Skeletal muscle satellite cell (primary cell): ENCODE measurements at regions not wholly inside any gene's neighbourhood (a gene's known extent, or its start where the extent isn't known, plus 50 kb on each side); places are given as distances from the start of the nearest gene placed in this dataset.

Source experiments
- H3K27me3 ChIP-seq: 2 replicates; pipeline ENCODE4 v1.7.0; 2013; ENCODE audit warnings: low read length; ENCODE audit not compliant: control insufficient read depth, insufficient read depth
- H3K36me3 ChIP-seq: 2 replicates; pipeline ENCODE4 v1.7.0; 2013; ENCODE audit warnings: mild to moderate bottlenecking, control low read depth, low read length; ENCODE audit not compliant: insufficient read depth
- H3K4me1 ChIP-seq: 2 replicates; pipeline ENCODE4 v1.7.0; 2013; ENCODE audit warnings: low read length; ENCODE audit not compliant: control insufficient read depth, insufficient read depth
- H3K4me2 ChIP-seq: 2 replicates; pipeline ENCODE4 v1.7.0; 2013; ENCODE audit warnings: mild to moderate bottlenecking, low read length
- H3K4me3 ChIP-seq: 2 replicates; pipeline ENCODE4 v1.7.0; 2013; ENCODE audit warnings: low read length
- H3K9ac ChIP-seq: 2 replicates; pipeline ENCODE4 v1.7.0; 2013; ENCODE audit warnings: mild to moderate bottlenecking, low read depth, low read length, moderate library complexity
- H3K9me3 ChIP-seq: replicated peaks from 2 replicates; pipeline ENCODE4 v1.7.0; 2013; ENCODE audit warnings: mild to moderate bottlenecking, control low read depth, low read length

- Histone ChIP-seq H3K27me3 (no peaks in the 10 kb centered on the region), H3K36me3 (no peaks in the 10 kb centered on the region), H3K9ac (no peak overlapping the region), H3K4me2 (no peak overlapping the region), H3K4me1 (no peaks in the 10 kb centered on the region), H3K9me3 (no peaks in the 10 kb centered on the region), H3K4me3 (no peak overlapping the region)
Observed at GRCh38 chr15:98169551-98169950, 209.0 kb downstream of the ARRDC4 start.

GRCh38 chr15:98174286-98174685 is 213.8 kb downstream of the ARRDC4 start:
- no peak overlapping the region for H3K9ac ChIP-seq
- no peak overlapping the region for H3K4me3 ChIP-seq
- H3K27me3 ChIP-seq, result no peaks in the 10 kb centered on the region
- no peaks in the 10 kb centered on the region for H3K4me1 ChIP-seq
- no peaks in the 10 kb centered on the region for H3K9me3 ChIP-seq
- no peak overlapping the region for H3K4me2 ChIP-seq
- no peaks in the 10 kb centered on the region for H3K36me3 ChIP-seq

GRCh38 chr15:98174841-98175240 is 214.3 kb downstream of the ARRDC4 start:
- Histone ChIP-seq H3K4me3 (no peak overlapping the region), H3K9ac (no peak overlapping the region), H3K4me1 (no peaks in the 10 kb centered on the region), H3K27me3 (no peaks in the 10 kb centered on the region), H3K9me3 (no peaks in the 10 kb centered on the region), H3K36me3 (no peaks in the 10 kb centered on the region), H3K4me2 (no peak overlapping the region)

GRCh38 chr15:98177966-98178592 is 217.6 kb downstream of the ARRDC4 start:
- H3K4me2 ChIP-seq, result no peak overlapping the region

GRCh38 chr15:98178861-98179260 is 218.4 kb downstream of the ARRDC4 start:
- H3K4me1 ChIP-seq, result no peaks in the 10 kb centered on the region
- no peaks in the 10 kb centered on the region for H3K27me3 ChIP-seq
- H3K4me2 ChIP-seq, result no peak overlapping the region
- no peak overlapping the region for H3K9ac ChIP-seq
- no peak overlapping the region for H3K4me3 ChIP-seq
- no peaks in the 10 kb centered on the region for H3K9me3 ChIP-seq
- H3K36me3 ChIP-seq, result no peaks in the 10 kb centered on the region

More at GRCh38 chr15:98177966-98178592, 217.6 kb downstream of the ARRDC4 start:
- no peak overlapping the region for H3K4me3 ChIP-seq
- H3K4me1 ChIP-seq, result no peaks in the 10 kb centered on the region
- no peak overlapping the region for H3K9ac ChIP-seq
- no peaks in the 10 kb centered on the region for H3K27me3 ChIP-seq
- H3K36me3 ChIP-seq, result no peaks in the 10 kb centered on the region
- no peaks in the 10 kb centered on the region for H3K9me3 ChIP-seq

GRCh38 chr15:98187549-98187948 is 227.0 kb downstream of the ARRDC4 start:
- H3K4me1 ChIP-seq, result no peaks in the 10 kb centered on the region

GRCh38 chr15:98190914-98191313 is 230.4 kb downstream of the ARRDC4 start:
- no peaks in the 10 kb centered on the region for H3K27me3 ChIP-seq
- no peak overlapping the region for H3K4me3 ChIP-seq
- H3K36me3 ChIP-seq, result no peaks in the 10 kb centered on the region
- H3K9me3 ChIP-seq, result no peaks in the 10 kb centered on the region
- no peak overlapping the region for H3K9ac ChIP-seq
- no peaks in the 10 kb centered on the region for H3K4me1 ChIP-seq
- H3K4me2 ChIP-seq, result no peak overlapping the region

More at GRCh38 chr15:98187549-98187948, 227.0 kb downstream of the ARRDC4 start:
- no peaks in the 10 kb centered on the region for H3K27me3 ChIP-seq
- H3K4me2 ChIP-seq, result no peak overlapping the region
- H3K36me3 ChIP-seq, result no peaks in the 10 kb centered on the region
- H3K9ac ChIP-seq, result no peak overlapping the region
- no peaks in the 10 kb centered on the region for H3K9me3 ChIP-seq
- H3K4me3 ChIP-seq, result no peak overlapping the region

GRCh38 chr15:98195796-98196195 is 235.3 kb downstream of the ARRDC4 start:
- H3K9ac ChIP-seq, result no peak overlapping the region
- no peaks in the 10 kb centered on the region for H3K9me3 ChIP-seq
- H3K4me2 ChIP-seq, result no peak overlapping the region
- no peaks in the 10 kb centered on the region for H3K4me1 ChIP-seq
- no peak overlapping the region for H3K4me3 ChIP-seq
- H3K27me3 ChIP-seq, result no peaks in the 10 kb centered on the region
- H3K36me3 ChIP-seq, result no peaks in the 10 kb centered on the region

- Histone ChIP-seq H3K9me3 (no peaks in the 10 kb centered on the region), H3K36me3 (no peaks in the 10 kb centered on the region), H3K4me2 (no peak overlapping the region)
Observed at GRCh38 chr15:98196371-98196770, 235.9 kb downstream of the ARRDC4 start.

GRCh38 chr15:98202256-98202655 is 241.8 kb downstream of the ARRDC4 start:
- no peak overlapping the region for H3K9ac ChIP-seq
- H3K4me2 ChIP-seq, result no peak overlapping the region
- no peaks in the 10 kb centered on the region for H3K27me3 ChIP-seq

More at GRCh38 chr15:98196371-98196770, 235.9 kb downstream of the ARRDC4 start:
- Histone ChIP-seq H3K4me1 (no peaks in the 10 kb centered on the region), H3K9ac (no peak overlapping the region), H3K27me3 (no peaks in the 10 kb centered on the region), H3K4me3 (no peak overlapping the region)

GRCh38 chr15:98203872-98204660 is 243.6 kb downstream of the ARRDC4 start:
- Histone ChIP-seq H3K9me3 (peaks cover 2% of the 10 kb centered on the region), H3K4me2 (no peak overlapping the region), H3K4me1 (no peaks in the 10 kb centered on the region), H3K36me3 (no peaks in the 10 kb centered on the region), H3K27me3 (no peaks in the 10 kb centered on the region), H3K9ac (no peak overlapping the region), H3K4me3 (no peak overlapping the region)

More at GRCh38 chr15:98202256-98202655, 241.8 kb downstream of the ARRDC4 start:
- Histone ChIP-seq H3K4me1 (no peaks in the 10 kb centered on the region), H3K36me3 (no peaks in the 10 kb centered on the region), H3K9me3 (no peaks in the 10 kb centered on the region), H3K4me3 (no peak overlapping the region)

- H3K4me3 ChIP-seq, result no peak overlapping the region
- H3K9me3 ChIP-seq, result peaks cover 2% of the 10 kb centered on the region
- H3K4me2 ChIP-seq, result no peak overlapping the region
- no peaks in the 10 kb centered on the region for H3K27me3 ChIP-seq
- H3K9ac ChIP-seq, result no peak overlapping the region
- no peaks in the 10 kb centered on the region for H3K36me3 ChIP-seq
- no peaks in the 10 kb centered on the region for H3K4me1 ChIP-seq
Observed at GRCh38 chr15:98207928-98208327, 247.4 kb downstream of the ARRDC4 start.
